ENCODE measurements at regions not wholly inside any gene's neighbourhood (a gene's known extent, or its start where the extent isn't known, plus 50 kb on each side); places are given as distances from the start of the nearest gene placed in this dataset.

DNA sequence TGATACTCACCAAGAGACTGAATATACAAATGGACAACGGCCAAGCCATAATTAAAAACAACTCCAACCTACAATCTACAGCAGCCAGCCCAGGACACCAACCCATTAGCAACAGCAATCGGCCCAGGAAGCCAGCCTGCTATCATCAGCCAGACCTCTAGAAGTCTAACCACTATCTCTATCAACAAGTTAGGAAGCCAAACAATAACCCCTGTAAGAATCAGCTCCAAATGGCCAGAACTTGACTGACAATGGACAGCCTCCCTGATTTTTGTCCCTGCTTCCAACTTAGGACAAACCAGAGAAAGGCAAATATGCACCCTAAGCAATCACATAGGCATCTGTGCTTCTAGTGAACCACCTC lies 511.8 kb upstream of the JARID2 start:
- no peaks in the 10 kb centered on the region for H3K4me1 ChIP-seq (ENCODE audit: low read length)
- no peak overlapping the region for H3K4me2 ChIP-seq (ENCODE audit: low read depth, low read length)
- H3K27ac ChIP-seq (ENCODE audit: low read length) = no peak overlapping the region
- no peak overlapping the region for H3K4me3 ChIP-seq (ENCODE audit: low read length)
- no peaks in the 10 kb centered on the region for H3K36me3 ChIP-seq (replicated peaks; ENCODE audit: insufficient read depth, low read length)
- no peaks in the 10 kb centered on the region for H3F3A ChIP-seq (ENCODE audit: insufficient read depth, low read length)
- no peak for TF ChIP-seq EZH2 (optimal IDR thresholded peaks at IDR 0.05; ENCODE audit: low read depth, low read length)
- no peak for TF ChIP-seq EZH2phosphoT487 (IDR thresholded peaks at IDR 0.05; ENCODE audit: low read length)
- no peak for TF ChIP-seq CTCF (IDR thresholded peaks at IDR 0.05; ENCODE audit: low read length)
- DNase-seq = no peak
- no peaks in the 10 kb centered on the region for H3K79me2 ChIP-seq (ENCODE audit: low read length)
- no peaks in the 10 kb centered on the region for H3K9me2 ChIP-seq (replicated peaks; ENCODE audit: insufficient read depth, low read length)
- no peak overlapping the region for H2AFZ ChIP-seq (ENCODE audit: low read length)
- no peaks in the 10 kb centered on the region for H3K9me3 ChIP-seq (replicated peaks; ENCODE audit: insufficient read depth, low read length)
- H3K27me3 ChIP-seq (replicated peaks; ENCODE audit: insufficient read depth, low read length) = no peaks in the 10 kb centered on the region
- H4K20me1 ChIP-seq (ENCODE audit: insufficient read depth, low read length) = no peaks in the 10 kb centered on the region
- no peak overlapping the region for H3K9ac ChIP-seq (ENCODE audit: low read length)

DNA sequence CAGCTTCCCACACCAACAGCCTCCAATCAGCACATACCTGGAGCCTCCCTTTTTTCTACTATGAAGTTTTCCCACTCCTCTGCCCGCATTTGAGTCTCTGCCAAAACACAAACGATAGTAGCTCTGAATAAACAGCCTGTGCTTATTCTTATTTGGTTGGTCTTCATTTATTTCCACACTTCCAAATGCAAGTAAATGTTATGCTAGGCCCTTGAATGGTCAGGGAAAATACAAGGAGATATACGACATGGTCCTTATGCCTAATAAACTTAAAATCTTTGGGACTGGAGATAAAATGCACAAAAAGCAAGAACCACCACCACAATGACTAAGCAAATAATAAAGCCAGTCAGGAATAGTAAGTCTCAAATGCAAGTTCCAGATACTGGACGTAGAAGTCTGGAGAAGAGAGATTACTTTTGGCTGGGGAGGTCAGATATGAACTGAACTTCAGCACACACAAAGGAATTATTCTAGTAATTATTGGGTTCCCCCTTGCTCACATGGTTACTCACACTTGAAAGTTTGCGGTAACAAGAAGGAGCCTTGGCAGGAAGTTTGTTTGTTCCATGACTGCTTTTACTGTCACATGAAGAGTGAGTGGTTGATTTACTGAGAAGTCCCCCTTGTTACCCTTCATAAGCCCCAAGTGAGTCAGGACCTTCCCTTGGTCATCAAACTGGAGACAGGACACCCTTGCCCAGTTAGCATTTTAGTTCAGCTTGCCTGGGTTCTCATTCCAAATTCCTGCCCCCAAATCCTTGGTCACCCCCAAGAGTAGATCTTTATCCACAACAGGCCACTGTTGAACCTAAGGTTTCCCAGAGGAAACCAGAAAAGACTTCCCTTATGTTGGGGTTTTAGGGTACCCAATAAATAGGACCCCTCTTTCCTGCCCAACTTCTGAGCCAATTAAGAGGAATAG lies 511.2 kb upstream of the JARID2 start:
- Histone ChIP-seq H3K27me3 (replicated peaks; ENCODE audit: insufficient read depth, low read length) (no peaks in the 10 kb centered on the region), H3K4me2 (ENCODE audit: low read depth, low read length) (no peak overlapping the region), H3K79me2 (ENCODE audit: low read length) (no peaks in the 10 kb centered on the region), H3K9me3 (replicated peaks; ENCODE audit: insufficient read depth, low read length) (no peaks in the 10 kb centered on the region), H3K36me3 (replicated peaks; ENCODE audit: insufficient read depth, low read length) (no peaks in the 10 kb centered on the region), H3K27ac (ENCODE audit: low read length) (no peak overlapping the region), H4K20me1 (ENCODE audit: insufficient read depth, low read length) (no peaks in the 10 kb centered on the region), H3F3A (ENCODE audit: insufficient read depth, low read length) (no peaks in the 10 kb centered on the region), H3K4me3 (ENCODE audit: low read length) (no peak overlapping the region), H2AFZ (ENCODE audit: low read length) (no peak overlapping the region), H3K4me1 (ENCODE audit: low read length) (no peaks in the 10 kb centered on the region), H3K9ac (ENCODE audit: low read length) (no peak overlapping the region), H3K9me2 (replicated peaks; ENCODE audit: insufficient read depth, low read length) (no peaks in the 10 kb centered on the region)
- no peak for DNase-seq
- TF ChIP-seq EZH2phosphoT487 (IDR thresholded peaks at IDR 0.05; ENCODE audit: low read length) (no peak), CTCF (IDR thresholded peaks at IDR 0.05; ENCODE audit: low read length) (no peak), EZH2 (optimal IDR thresholded peaks at IDR 0.05; ENCODE audit: low read depth, low read length) (no peak)

DNA sequence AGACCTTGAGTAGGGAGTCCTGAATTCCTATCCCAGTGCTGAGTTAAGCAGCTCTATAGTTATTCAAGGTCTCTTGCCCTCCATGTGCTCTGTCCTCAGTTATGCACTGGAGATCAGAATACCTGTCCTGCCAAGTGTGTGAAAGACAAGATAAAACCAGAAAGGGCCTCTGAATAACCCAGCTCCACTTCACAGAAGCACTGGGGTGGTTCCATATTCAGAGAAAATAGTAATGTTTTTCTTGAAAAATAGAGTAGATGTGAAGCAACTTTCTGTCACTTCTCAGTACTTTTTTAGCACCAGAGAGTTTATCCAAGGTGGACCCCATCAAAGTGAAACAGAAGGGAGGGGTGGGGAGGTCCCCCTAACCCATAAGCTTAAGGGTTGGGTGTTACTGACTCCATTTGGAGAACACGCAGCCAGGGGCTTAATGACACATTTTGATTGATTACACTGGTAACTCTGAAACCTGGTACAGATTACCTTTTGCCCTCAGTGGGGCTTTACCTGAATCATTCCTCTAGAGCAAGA lies 509.8 kb upstream of the JARID2 start:
- TF ChIP-seq EZH2phosphoT487 (IDR thresholded peaks at IDR 0.05; ENCODE audit: low read length) (no peak), EZH2 (optimal IDR thresholded peaks at IDR 0.05; ENCODE audit: low read depth, low read length) (no peak), CTCF (IDR thresholded peaks at IDR 0.05; ENCODE audit: low read length) (no peak)
- no peak for DNase-seq
- Histone ChIP-seq H3K9me2 (replicated peaks; ENCODE audit: insufficient read depth, low read length) (no peaks in the 10 kb centered on the region), H3K9ac (ENCODE audit: low read length) (no peak overlapping the region), H3K9me3 (replicated peaks; ENCODE audit: insufficient read depth, low read length) (no peaks in the 10 kb centered on the region), H3K79me2 (ENCODE audit: low read length) (no peaks in the 10 kb centered on the region), H3K4me2 (ENCODE audit: low read depth, low read length) (no peak overlapping the region), H4K20me1 (ENCODE audit: insufficient read depth, low read length) (no peaks in the 10 kb centered on the region), H3K36me3 (replicated peaks; ENCODE audit: insufficient read depth, low read length) (no peaks in the 10 kb centered on the region), H3F3A (ENCODE audit: insufficient read depth, low read length) (no peaks in the 10 kb centered on the region), H3K4me1 (ENCODE audit: low read length) (no peaks in the 10 kb centered on the region), H3K27me3 (replicated peaks; ENCODE audit: insufficient read depth, low read length) (no peaks in the 10 kb centered on the region), H3K27ac (ENCODE audit: low read length) (no peak overlapping the region), H2AFZ (ENCODE audit: low read length) (no peak overlapping the region), H3K4me3 (ENCODE audit: low read length) (no peak overlapping the region)

All from MM.1S (cell line).